ENCODE measurements at regions not wholly inside any gene's neighbourhood (a gene's known extent, or its start where the extent isn't known, plus 50 kb on each side); places are given as distances from the start of the nearest gene placed in this dataset.
"Not testable (repeated sequence)": the region's sequence is repeated elsewhere in the genome, so short reads cannot be mapped to it uniquely, and the experiment has no call there.

- no peaks in the 10 kb centered on the region for H3K36me3 ChIP-seq
- 65 to 78% (median 72%) methylated on average over 3 of the region's 3 CpGs for WGBS, 5 donors
Observed at GRCh38 chr17:71024172-71024571, 854.8 kb downstream of the KCNJ2 start.

DNA sequence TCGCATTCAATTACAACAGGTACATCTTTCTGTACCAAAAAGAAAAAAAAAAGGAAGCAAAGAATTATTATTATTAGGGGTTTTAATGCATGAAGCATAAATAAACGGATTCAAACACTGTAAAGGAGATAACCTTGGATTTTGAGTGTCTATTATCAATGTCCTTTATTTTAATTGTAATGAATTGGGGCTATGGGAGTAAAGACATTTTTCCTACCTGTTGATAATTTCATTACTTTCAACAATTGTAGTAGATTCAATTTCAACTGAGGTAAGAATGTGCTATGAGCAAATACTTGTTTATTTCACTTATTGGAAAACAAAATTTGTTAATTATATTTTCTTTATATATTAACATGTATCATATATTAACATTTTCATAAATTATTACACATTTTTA, 855.6 kb downstream of the KCNJ2 start:
- Histone ChIP-seq H3K4me1 (no peaks in the 10 kb centered on the region), H3K36me3 (no peaks in the 10 kb centered on the region), H3K9me3 (no peaks in the 10 kb centered on the region), H3K27ac (no peak overlapping the region), H3K4me3 (no peak overlapping the region), H3K27me3 (no peaks in the 10 kb centered on the region)
- WGBS, 5 donors = 71 to 79% (median 75%) methylated on average over 2 of the region's 2 CpGs
- TF ChIP-seq POLR2AphosphoS5 (IDR thresholded peaks at IDR 0.05) (no peak), POLR2A (IDR thresholded peaks at IDR 0.05) (no peak), EP300 (IDR thresholded peaks at IDR 0.05) (no peak)
- TF ChIP-seq, protein P1, sequence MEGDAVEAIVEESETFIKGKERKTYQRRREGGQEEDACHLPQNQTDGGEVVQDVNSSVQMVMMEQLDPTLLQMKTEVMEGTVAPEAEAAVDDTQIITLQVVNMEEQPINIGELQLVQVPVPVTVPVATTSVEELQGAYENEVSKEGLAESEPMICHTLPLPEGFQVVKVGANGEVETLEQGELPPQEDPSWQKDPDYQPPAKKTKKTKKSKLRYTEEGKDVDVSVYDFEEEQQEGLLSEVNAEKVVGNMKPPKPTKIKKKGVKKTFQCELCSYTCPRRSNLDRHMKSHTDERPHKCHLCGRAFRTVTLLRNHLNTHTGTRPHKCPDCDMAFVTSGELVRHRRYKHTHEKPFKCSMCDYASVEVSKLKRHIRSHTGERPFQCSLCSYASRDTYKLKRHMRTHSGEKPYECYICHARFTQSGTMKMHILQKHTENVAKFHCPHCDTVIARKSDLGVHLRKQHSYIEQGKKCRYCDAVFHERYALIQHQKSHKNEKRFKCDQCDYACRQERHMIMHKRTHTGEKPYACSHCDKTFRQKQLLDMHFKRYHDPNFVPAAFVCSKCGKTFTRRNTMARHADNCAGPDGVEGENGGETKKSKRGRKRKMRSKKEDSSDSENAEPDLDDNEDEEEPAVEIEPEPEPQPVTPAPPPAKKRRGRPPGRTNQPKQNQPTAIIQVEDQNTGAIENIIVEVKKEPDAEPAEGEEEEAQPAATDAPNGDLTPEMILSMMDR (IDR thresholded peaks at IDR 0.05) = no peak
- intact Hi-C loops (cut with DNase I; ENCODE audit: low total_unique reads) = no loop called here
- DNase-seq = no peak

More at GRCh38 chr17:71024172-71024571, 854.8 kb downstream of the KCNJ2 start:
- Histone ChIP-seq H3K4me1 (no peaks in the 10 kb centered on the region), H3K27ac (no peak overlapping the region), H3K27me3 (no peaks in the 10 kb centered on the region), H3K9me3 (no peaks in the 10 kb centered on the region), H3K4me3 (no peak overlapping the region)
- DNase-seq = no peak
- intact Hi-C loops (cut with DNase I; ENCODE audit: low total_unique reads) = no loop called here
- TF ChIP-seq POLR2AphosphoS5 (IDR thresholded peaks at IDR 0.05) (no peak), EP300 (IDR thresholded peaks at IDR 0.05) (no peak), POLR2A (IDR thresholded peaks at IDR 0.05) (no peak)
- TF ChIP-seq, protein P1 (IDR thresholded peaks at IDR 0.05) = no peak

- Histone ChIP-seq H3K27me3 (no peaks in the 10 kb centered on the region), H3K27ac (no peak overlapping the region), H3K9me3 (no peaks in the 10 kb centered on the region), H3K4me1 (no peaks in the 10 kb centered on the region), H3K4me3 (no peak overlapping the region), H3K36me3 (no peaks in the 10 kb centered on the region)
- intact Hi-C loops (cut with DNase I; ENCODE audit: low total_unique reads) = no loop called here
- DNase-seq = no peak
- TF ChIP-seq POLR2AphosphoS5 (IDR thresholded peaks at IDR 0.05) (no peak), EP300 (IDR thresholded peaks at IDR 0.05) (no peak), POLR2A (IDR thresholded peaks at IDR 0.05) (no peak)
- TF ChIP-seq, protein P1 (IDR thresholded peaks at IDR 0.05) = no peak
Observed at GRCh38 chr17:71029246-71029645, 859.9 kb downstream of the KCNJ2 start.

- H3K4me1 ChIP-seq; DNase-seq; H3K9me3 ChIP-seq; H3K36me3 ChIP-seq; H3K4me3 ChIP-seq; H3K27ac ChIP-seq; intact Hi-C loops (cut with DNase I; ENCODE audit: low total_unique reads); H3K27me3 ChIP-seq: not testable (repeated sequence)
- 82 to 93% (median 90%) methylated on average over 2 of the region's 2 CpGs for WGBS, 5 donors
Observed at GRCh38 chr17:71031286-71031685, 862.0 kb downstream of the KCNJ2 start.

GRCh38 chr17:71032746-71033273, 863.5 kb downstream of the KCNJ2 start:
- no peaks in the 10 kb centered on the region for H3K9me3 ChIP-seq
- no peaks in the 10 kb centered on the region for H3K4me1 ChIP-seq
- intact Hi-C loops (cut with DNase I; ENCODE audit: low total_unique reads) = no loop called here
- no peaks in the 10 kb centered on the region for H3K36me3 ChIP-seq
- H3K4me3 ChIP-seq = no peak overlapping the region
- no peaks in the 10 kb centered on the region for H3K27me3 ChIP-seq
- no peak overlapping the region for H3K27ac ChIP-seq
- no peak for DNase-seq
- 56 to 70% (median 67%) methylated on average over 2 of the region's 2 CpGs for WGBS, 5 donors
- no peak for TF ChIP-seq POLR2AphosphoS5 (IDR thresholded peaks at IDR 0.05)
- TF ChIP-seq, protein P1 (IDR thresholded peaks at IDR 0.05) = no peak
- TF ChIP-seq EP300 (IDR thresholded peaks at IDR 0.05) = no peak
- TF ChIP-seq POLR2A (IDR thresholded peaks at IDR 0.05) = no peak

Data from stomach (tissue), 8 donors.